ENCODE measurements at regions not wholly inside any gene's neighbourhood (a gene's known extent, or its start where the extent isn't known, plus 50 kb on each side); places are given as distances from the start of the nearest gene placed in this dataset.

- CTCF ChIA-PET: interaction anchor here (0.9 kb wide), 1 partner anchor 21 kb away, joined by 3 read pairs; no protein-coding TSS in a partner anchor
- H3K27ac ChIP-seq: no peak overlapping the region
These were observed 376.9 kb upstream of the LYPLAL1 start for GRCh38 chr1:218796773-218797172.

GRCh38 chr1:218802799-218803198, 370.9 kb upstream of the LYPLAL1 start:
- no peak overlapping the region for H3K4me2 ChIP-seq
- no peaks in the 10 kb centered on the region for H3K4me1 ChIP-seq
- no peak for ATAC-seq
- CTCF ChIA-PET: interaction anchor here (0.8 to 1.7 kb wide), 2 partner anchors 9 to 28 kb away, joined by 3 to 4 read pairs; no protein-coding TSS in a partner anchor
- no peak for FAIRE-seq
- POLR2A ChIA-PET: no interaction called here
- TF ChIP-seq RARB (CRISPR knock-in tag; IDR thresholded peaks at IDR 0.05): no peak
- TF ChIP-seq USF2 (IDR thresholded peaks at IDR 0.05): no peak
- H3K4me3 ChIP-seq: no peak overlapping the region
- H3K27ac ChIP-seq: no peak overlapping the region
- H3K9me3 ChIP-seq: no peaks in the 10 kb centered on the region
- no peak for DNase-seq (ENCODE audit: low read depth in 1 of 2, low spot score in 1 of 2)
- 74% methylated on average over 3 of the region's 3 CpGs for WGBS (ENCODE audit: missing lambda C conversion rate)

More at GRCh38 chr1:218796773-218797172, 376.9 kb upstream of the LYPLAL1 start:
- Histone ChIP-seq H3K4me2 (no peak overlapping the region), H3K9me3 (no peaks in the 10 kb centered on the region), H3K4me3 (no peak overlapping the region), H3K4me1 (no peaks in the 10 kb centered on the region)
- FAIRE-seq: no peak
- DNase-seq (ENCODE audit: low read depth in 1 of 2, low spot score in 1 of 2): no peak
- 89% methylated on average over 3 of the region's 3 CpGs for WGBS (ENCODE audit: missing lambda C conversion rate)
- ATAC-seq: no peak
- POLR2A ChIA-PET: no interaction called here
- no peak for TF ChIP-seq CHD4 (IDR thresholded peaks at IDR 0.05; ENCODE audit: borderline replicate concordance)
- TF ChIP-seq MAFK (IDR thresholded peaks at IDR 0.05; ENCODE audit: partially characterized antibody): peak; percentile 53

GRCh38 chr1:218803351-218803997, 370.2 kb upstream of the LYPLAL1 start:
- Histone ChIP-seq H3K4me2 (no peak overlapping the region), H3K4me1 (no peaks in the 10 kb centered on the region), H3K27ac (no peak overlapping the region), H3K9me3 (no peaks in the 10 kb centered on the region), H3K4me3 (no peak overlapping the region)
- POLR2A ChIA-PET: no interaction called here
- ATAC-seq (no peak), DNase-seq (ENCODE audit: low read depth in 1 of 2, low spot score in 1 of 2) (no peak), FAIRE-seq (no peak)
- no peak for TF ChIP-seq RARB (CRISPR knock-in tag; IDR thresholded peaks at IDR 0.05)
- no peak for TF ChIP-seq NFE2L2 (conservative IDR thresholded peaks at IDR 0.05; ENCODE audit: low read length)
- no peak for TF ChIP-seq RCOR1 (IDR thresholded peaks at IDR 0.05; ENCODE audit: low read depth, low read length)
- TF ChIP-seq FOSL2 (IDR thresholded peaks at IDR 0.05): no peak
- TF ChIP-seq FOSL2 (CRISPR knock-in tag; IDR thresholded peaks at IDR 0.05): no peak
- no peak for TF ChIP-seq NR3C1 (IDR thresholded peaks at IDR 0.05)
- TF ChIP-seq FOSB (CRISPR knock-in tag; IDR thresholded peaks at IDR 0.05): no peak
- TF ChIP-seq USF2 (IDR thresholded peaks at IDR 0.05): no peak
- no peak for TF ChIP-seq HMGXB4 (CRISPR knock-in tag; IDR thresholded peaks at IDR 0.05; ENCODE audit: borderline replicate concordance)
- WGBS (ENCODE audit: missing lambda C conversion rate): 80% methylated on average over 3 of the region's 3 CpGs
- CTCF ChIA-PET: interaction anchor here (0.8 to 1.7 kb wide), 2 partner anchors 10 to 28 kb away, joined by 3 to 4 read pairs; no protein-coding TSS in a partner anchor

GRCh38 chr1:218804014-218804785, 369.5 kb upstream of the LYPLAL1 start:
- Histone ChIP-seq H3K4me2 (no peak overlapping the region), H3K4me3 (no peak overlapping the region), H3K4me1 (no peaks in the 10 kb centered on the region), H3K27ac (no peak overlapping the region), H3K9me3 (no peaks in the 10 kb centered on the region)
- CTCF ChIA-PET: no interaction called here
- peak; percentile 49 for FAIRE-seq
- TF ChIP-seq ZSCAN20 (CRISPR knock-in tag; IDR thresholded peaks at IDR 0.05): no peak
- no peak for TF ChIP-seq EP300 (IDR thresholded peaks at IDR 0.05)
- no peak for TF ChIP-seq TFCP2L1 (CRISPR knock-in tag; IDR thresholded peaks at IDR 0.05)
- no peak for TF ChIP-seq ZNF302 (CRISPR knock-in tag; IDR thresholded peaks at IDR 0.05)
- TF ChIP-seq FOXS1 (CRISPR knock-in tag; IDR thresholded peaks at IDR 0.05): no peak
- no peak for TF ChIP-seq JUN (IDR thresholded peaks at IDR 0.05)
- no peak for TF ChIP-seq FOSB (CRISPR knock-in tag; IDR thresholded peaks at IDR 0.05)
- TF ChIP-seq CTCF (IDR thresholded peaks at IDR 0.05): no peak
- no peak for TF ChIP-seq HOXB5 (CRISPR knock-in tag; IDR thresholded peaks at IDR 0.05)
- no peak for TF ChIP-seq SREBF2 (IDR thresholded peaks at IDR 0.05)
- TF ChIP-seq HEYL (CRISPR knock-in tag; IDR thresholded peaks at IDR 0.05): no peak
- TF ChIP-seq SMC3 (IDR thresholded peaks at IDR 0.05): no peak
- no peak for TF ChIP-seq EHF (CRISPR knock-in tag; IDR thresholded peaks at IDR 0.05)
- ATAC-seq: no peak
- POLR2A ChIA-PET: no interaction called here
- no peak for DNase-seq (ENCODE audit: low read depth in 1 of 2, low spot score in 1 of 2)
